ENCODE measurements at regions not wholly inside any gene's neighbourhood (a gene's known extent, or its start where the extent isn't known, plus 50 kb on each side); places are given as distances from the start of the nearest gene placed in this dataset.

- ATAC-seq: no peak
- no peaks in the 10 kb centered on the region for H3K4me1 ChIP-seq
- intact Hi-C loops (cut with DNase I): no loop called here
- no peak overlapping the region for H3K27ac ChIP-seq
- no peak overlapping the region for H3K4me3 ChIP-seq
- H3K36me3 ChIP-seq: no peaks in the 10 kb centered on the region
- H3K9me3 ChIP-seq: no peaks in the 10 kb centered on the region
- no peak for TF ChIP-seq CTCF (IDR thresholded peaks at IDR 0.05)
- no peaks in the 10 kb centered on the region for H3K27me3 ChIP-seq (ENCODE audit: low read depth)
- DNase-seq: no peak
These were observed 293.7 kb downstream of the PCDH18 start for GRCh38 chr4:137238456-137239162.

GRCh38 chr4:137226900-137227299 is 305.4 kb downstream of the PCDH18 start:
- Histone ChIP-seq H3K9me3 (no peaks in the 10 kb centered on the region), H3K27me3 (ENCODE audit: low read depth) (no peaks in the 10 kb centered on the region), H3K27ac (no peak overlapping the region), H3K36me3 (no peaks in the 10 kb centered on the region), H3K4me1 (no peaks in the 10 kb centered on the region), H3K4me3 (no peak overlapping the region)
- ATAC-seq (no peak), DNase-seq (no peak)
- no peak for TF ChIP-seq CTCF (IDR thresholded peaks at IDR 0.05)
- intact Hi-C loops (cut with DNase I): no loop called here

GRCh38 chr4:137226221-137226620 is 306.1 kb downstream of the PCDH18 start:
- no peaks in the 10 kb centered on the region for H3K4me1 ChIP-seq
- no peak overlapping the region for H3K27ac ChIP-seq
- no peak for TF ChIP-seq CTCF (IDR thresholded peaks at IDR 0.05)
- H3K36me3 ChIP-seq: no peaks in the 10 kb centered on the region
- ATAC-seq (no peak), DNase-seq (no peak)
- intact Hi-C loops (cut with DNase I): no loop called here
- no peaks in the 10 kb centered on the region for H3K27me3 ChIP-seq (ENCODE audit: low read depth)
- no peaks in the 10 kb centered on the region for H3K9me3 ChIP-seq
- H3K4me3 ChIP-seq: no peak overlapping the region

- DNase-seq: no peak
- Histone ChIP-seq H3K4me1 (no peaks in the 10 kb centered on the region), H3K27ac (no peak overlapping the region), H3K36me3 (no peaks in the 10 kb centered on the region), H3K9me3 (no peaks in the 10 kb centered on the region), H3K4me3 (no peak overlapping the region), H3K27me3 (ENCODE audit: low read depth) (no peaks in the 10 kb centered on the region)
- intact Hi-C loops (cut with DNase I): no loop called here
- no peak for ATAC-seq
- no peak for TF ChIP-seq CTCF (IDR thresholded peaks at IDR 0.05)
These were observed 318.7 kb downstream of the PCDH18 start for GRCh38 chr4:137213372-137214173.

DNA sequence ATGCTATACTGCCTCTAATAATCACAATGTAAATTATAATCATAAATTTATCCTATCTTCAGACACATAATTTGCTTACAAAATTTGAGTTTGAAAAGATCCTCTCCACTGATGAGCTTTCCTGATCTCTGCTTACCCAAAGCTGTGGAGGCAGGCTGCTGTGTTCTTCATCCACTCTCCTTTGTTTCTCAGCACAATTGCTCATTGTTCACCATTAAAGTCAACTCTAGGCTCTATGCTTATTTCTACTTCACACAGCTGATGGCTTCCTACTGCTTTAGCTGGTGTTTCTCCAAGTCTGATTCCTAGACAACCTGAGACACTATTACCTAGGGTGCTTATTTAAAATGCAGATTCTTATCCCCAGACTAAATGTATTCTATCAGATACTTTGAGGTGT is 319.7 kb downstream of the PCDH18 start:
- H3K4me3 ChIP-seq: no peak overlapping the region
- intact Hi-C loops (cut with DNase I): no loop called here
- H3K27me3 ChIP-seq (ENCODE audit: low read depth): no peaks in the 10 kb centered on the region
- no peaks in the 10 kb centered on the region for H3K36me3 ChIP-seq
- no peak for DNase-seq
- no peak for TF ChIP-seq CTCF (IDR thresholded peaks at IDR 0.05)
- ATAC-seq: no peak
- no peaks in the 10 kb centered on the region for H3K9me3 ChIP-seq
- no peaks in the 10 kb centered on the region for H3K4me1 ChIP-seq
- H3K27ac ChIP-seq: no peak overlapping the region

All from lower lobe of right lung (tissue), 2 donors.